Fibroblast of the aortic adventitia (primary cell): ENCODE measurements at regions not wholly inside any gene's neighbourhood (a gene's known extent, or its start where the extent isn't known, plus 50 kb on each side); places are given as distances from the start of the nearest gene placed in this dataset.

ENCODE experiments used
- DNase-seq: peaks from one replicate; pipeline ENCODE4 v3.0.0-alpha.2; 2010; ENCODE audit warnings: low read depth
- H3K4me3 ChIP-seq: 2 replicates; pipeline ENCODE4 v1.5.1; 2011; ENCODE audit warnings: low read depth, mild to moderate bottlenecking, control low read depth, low read length, moderate library complexity
- TF ChIP-seq, protein P1 (sequence below): IDR thresholded peaks from 2 replicates; pipeline ENCODE4 v1.5.1; 2011; ENCODE audit warnings: mild to moderate bottlenecking, low read length, control low read depth, inconsistent platforms; ENCODE audit not compliant: insufficient read depth

DNA sequence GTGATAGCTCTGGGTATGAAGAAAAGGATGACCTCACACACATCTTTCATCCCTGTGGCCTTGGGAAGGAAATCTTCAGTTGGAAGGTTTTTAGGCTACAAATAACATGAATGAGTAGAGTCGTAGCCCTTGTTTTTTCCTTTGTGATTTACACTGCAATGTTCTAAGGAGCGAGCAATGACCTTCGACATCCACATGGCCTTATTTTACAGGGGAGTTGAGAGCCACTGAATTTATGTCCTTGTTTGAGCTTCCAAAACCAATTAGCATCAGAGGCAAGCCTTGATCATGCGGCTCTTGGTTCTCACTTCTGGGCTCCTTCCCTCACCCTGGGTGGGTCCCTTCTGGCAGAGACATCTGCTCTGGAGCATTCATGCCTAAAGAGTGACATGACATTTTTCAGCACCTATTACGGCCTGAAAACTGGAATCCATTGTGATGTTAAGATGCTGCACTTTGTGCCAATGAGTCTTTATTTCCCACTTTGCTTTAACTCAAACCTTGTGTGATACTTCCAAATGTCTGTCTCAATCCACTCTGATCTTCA is 70.5 kb upstream of the RUNX1 start:
- no peak overlapping the region for H3K4me3 ChIP-seq
- TF ChIP-seq, protein P1, sequence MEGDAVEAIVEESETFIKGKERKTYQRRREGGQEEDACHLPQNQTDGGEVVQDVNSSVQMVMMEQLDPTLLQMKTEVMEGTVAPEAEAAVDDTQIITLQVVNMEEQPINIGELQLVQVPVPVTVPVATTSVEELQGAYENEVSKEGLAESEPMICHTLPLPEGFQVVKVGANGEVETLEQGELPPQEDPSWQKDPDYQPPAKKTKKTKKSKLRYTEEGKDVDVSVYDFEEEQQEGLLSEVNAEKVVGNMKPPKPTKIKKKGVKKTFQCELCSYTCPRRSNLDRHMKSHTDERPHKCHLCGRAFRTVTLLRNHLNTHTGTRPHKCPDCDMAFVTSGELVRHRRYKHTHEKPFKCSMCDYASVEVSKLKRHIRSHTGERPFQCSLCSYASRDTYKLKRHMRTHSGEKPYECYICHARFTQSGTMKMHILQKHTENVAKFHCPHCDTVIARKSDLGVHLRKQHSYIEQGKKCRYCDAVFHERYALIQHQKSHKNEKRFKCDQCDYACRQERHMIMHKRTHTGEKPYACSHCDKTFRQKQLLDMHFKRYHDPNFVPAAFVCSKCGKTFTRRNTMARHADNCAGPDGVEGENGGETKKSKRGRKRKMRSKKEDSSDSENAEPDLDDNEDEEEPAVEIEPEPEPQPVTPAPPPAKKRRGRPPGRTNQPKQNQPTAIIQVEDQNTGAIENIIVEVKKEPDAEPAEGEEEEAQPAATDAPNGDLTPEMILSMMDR = no peak
- DNase-seq = no peak

DNA sequence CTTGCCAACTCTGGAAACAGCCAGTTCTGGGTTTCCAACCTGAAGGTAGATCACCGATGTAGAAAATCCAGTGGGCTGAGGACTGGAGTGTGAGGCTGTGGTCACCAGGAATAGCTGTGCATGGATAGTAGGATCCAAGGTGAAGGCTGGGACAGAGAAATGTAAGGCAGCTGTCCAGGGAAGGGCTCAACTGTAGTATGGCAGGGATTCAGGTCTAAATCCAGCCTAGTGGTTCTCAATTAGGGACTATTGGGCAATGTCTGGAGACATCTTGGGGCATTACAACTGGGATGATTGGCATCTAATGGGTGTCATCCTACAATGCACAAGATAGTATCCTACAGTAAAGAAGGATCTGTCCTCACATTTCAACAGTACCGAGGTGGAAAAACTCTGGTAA is 67.7 kb upstream of the RUNX1 start:
- TF ChIP-seq, protein P1 = no peak
- no peak overlapping the region for H3K4me3 ChIP-seq
- no peak for DNase-seq

DNA sequence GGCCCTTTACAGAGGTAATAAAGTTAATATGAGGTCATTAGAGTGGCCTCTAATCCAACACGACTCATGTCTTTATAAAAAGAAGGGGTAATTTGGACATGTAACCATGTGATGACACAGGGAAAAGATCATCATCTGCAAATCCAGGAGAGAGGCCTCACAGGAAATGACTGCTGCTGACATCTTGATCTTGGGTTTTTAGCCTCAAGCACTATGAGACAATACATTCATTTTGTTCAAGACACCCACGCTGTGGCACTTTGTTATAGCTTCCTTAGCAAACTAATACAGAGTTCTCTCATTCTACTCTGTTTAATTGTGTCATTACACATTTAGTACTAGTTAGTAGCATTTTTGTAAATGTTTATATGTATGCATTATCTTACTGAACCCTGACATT is 64.0 kb upstream of the RUNX1 start:
- H3K4me3 ChIP-seq = no peak overlapping the region
- TF ChIP-seq, protein P1 = no peak
- DNase-seq = no peak

DNA sequence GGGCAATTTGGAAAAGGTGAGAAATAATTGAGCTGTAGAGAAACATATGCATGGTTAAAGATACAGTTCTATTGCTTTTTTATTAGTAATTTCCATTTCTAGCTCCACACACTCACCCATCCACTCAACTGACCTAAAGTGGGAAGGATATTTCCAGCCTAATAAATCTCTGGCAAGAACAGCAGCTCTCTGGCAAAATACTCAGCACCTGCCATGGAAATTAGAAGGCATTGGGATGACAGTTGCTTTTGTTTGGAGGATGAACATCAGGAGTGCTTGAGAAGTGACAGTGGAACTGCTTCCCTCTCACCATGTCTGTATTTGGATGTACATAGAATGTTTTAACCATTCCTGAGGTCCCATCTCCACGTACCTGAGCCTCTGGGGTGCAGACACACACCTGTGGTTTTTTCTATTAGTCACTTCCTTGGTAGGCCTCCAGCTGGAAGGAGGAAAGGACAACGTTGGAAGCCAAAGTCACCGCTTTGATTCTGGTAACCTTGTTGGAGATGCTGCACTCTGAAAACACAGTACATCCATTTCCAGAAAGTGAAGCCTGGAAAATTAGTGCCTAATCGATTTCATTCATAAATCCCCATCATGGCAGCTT is 62.3 kb upstream of the RUNX1 start:
- TF ChIP-seq, protein P1 = no peak
- no peak for DNase-seq
- no peak overlapping the region for H3K4me3 ChIP-seq

DNA sequence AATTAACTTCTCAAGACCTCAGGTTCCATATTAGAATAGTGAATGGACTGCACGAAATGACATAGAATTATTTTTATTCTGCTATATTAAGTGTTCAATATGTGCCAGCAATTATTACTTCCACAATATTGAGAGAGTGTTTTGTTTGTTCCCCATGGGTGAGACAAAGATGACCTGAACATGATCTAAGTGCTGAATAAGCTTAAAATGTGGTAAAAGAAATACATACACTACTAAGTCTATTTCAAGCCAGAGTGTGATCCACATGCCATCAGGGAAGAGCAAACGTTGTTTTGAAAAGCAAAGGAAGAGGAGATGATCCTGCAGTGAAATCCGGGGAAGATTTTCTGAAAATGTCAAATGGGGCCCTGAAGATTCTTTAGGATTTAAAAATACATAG is 59.8 kb upstream of the RUNX1 start:
- TF ChIP-seq, protein P1 = no peak
- no peak for DNase-seq

DNA sequence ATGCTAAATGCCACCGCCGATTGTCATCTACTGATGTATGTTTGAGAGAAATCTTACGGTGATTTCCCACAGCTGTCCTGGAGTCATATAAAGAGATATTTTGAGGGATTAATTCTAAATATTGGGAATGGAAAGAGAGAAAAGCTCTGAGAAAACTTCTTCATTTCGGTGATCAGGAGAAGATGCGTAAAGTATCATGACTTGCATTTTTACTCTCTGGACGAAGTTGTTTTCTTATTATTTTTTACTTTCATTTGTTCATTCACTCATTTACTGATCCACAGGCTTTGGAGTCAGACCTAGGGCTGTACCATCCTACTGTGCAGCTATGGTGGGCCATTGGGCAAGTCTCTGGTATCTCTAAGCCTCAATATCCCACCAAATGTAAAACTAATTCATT is 58.4 kb upstream of the RUNX1 start:
- H3K4me3 ChIP-seq = no peak overlapping the region
- TF ChIP-seq, protein P1 = no peak
- no peak for DNase-seq

More for the DNA sequence above, 59.8 kb upstream of the RUNX1 start:
- no peak overlapping the region for H3K4me3 ChIP-seq
